KBM-7 (cell line): ENCODE measurements at regions not wholly inside any gene's neighbourhood (a gene's known extent, or its start where the extent isn't known, plus 50 kb on each side); places are given as distances from the start of the nearest gene placed in this dataset.

Experiments
- DNase-seq: peaks from one replicate; pipeline ENCODE4 v3.0.0-alpha.2; 2015
- in situ Hi-C: fragments of 300-500 bp; cut with MboI; formaldehyde crosslinking; loops from 2 replicates; pipeline ENCODE4 v1.14.3; 2020; ENCODE audit warnings: low sequenced_read_pairs, low pct_unique_long_range_greater_than_20kb, mixed read lengths

DNA sequence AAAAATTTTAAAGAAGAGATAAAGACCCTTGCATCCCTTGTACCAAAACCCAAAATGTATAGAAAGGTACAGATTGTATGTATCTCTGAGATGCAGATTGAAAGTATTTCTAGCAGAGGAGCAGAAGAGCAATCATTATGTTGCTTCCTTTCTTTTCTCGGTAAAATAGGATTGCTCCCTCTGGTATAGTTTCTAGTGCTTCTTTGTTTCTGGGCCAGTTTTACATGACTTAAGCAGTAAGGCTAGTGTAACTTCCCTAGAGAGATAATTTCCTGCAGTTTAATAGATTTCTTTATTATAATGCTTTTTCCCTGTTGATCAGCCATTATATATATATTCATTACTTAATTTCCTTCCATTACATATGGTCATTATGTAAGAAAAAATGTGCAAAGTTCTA is 496.2 kb upstream of the RGS18 start:
- in situ Hi-C loops: no loop called here
- DNase-seq: no peak

DNA sequence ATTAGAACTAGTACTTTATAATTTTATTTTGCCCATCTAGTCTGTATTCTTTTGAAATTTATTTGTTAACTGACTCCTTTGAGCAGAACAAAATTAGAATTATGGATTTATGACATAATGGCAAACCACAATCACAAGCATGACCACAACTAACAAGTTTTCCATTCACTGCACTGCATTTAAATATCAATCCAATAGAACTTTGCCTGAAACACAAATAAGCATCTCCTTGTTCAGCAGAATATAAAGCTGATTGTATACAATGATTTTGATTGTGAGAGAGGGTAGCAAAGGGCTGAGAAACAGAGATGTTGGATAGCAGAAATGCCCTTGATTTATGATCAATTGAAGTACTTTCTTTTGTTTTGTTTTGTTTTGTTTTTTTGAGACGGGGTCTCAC is 495.5 kb upstream of the RGS18 start:
- in situ Hi-C loops: no loop called here
- no peak for DNase-seq

DNA sequence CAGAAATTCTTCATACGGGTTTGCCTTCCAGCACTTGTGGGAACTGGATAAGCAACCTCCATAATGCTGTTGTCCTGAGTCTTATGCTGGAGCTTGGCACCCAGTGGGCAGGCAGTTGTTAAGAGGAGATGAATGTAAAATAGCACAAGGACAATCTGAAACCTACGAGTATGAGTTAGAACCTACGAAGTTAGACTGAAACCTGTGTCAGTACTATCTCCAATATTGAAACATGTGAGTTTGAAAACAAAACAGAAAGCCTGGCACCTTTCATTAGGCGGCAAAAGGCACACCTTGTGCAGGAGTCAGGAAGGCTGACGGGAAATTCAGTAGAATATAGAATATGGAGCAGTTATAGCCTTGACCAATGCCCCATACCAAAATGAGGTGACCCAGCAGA is 489.7 kb upstream of the RGS18 start:
- no peak for DNase-seq
- in situ Hi-C loops: no loop called here

DNA sequence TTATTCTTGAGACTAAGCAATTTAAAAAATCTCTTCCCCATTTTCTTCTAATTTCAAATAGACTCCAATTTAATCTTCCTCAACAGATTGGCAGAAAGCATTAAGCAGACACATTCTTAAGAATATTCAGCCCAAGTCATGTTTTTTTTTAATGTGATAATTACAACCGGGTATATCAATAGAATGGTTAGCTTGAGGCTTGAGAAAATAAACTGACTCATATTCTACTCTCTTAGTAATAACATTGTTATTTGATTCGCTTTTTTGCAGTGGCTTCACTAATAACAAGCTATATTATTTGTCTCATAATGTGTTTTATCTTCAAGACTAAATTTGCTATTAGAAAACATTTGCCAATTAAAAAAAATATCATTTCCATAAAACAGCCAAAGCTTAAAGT is 488.6 kb upstream of the RGS18 start:
- in situ Hi-C loops: no loop called here
- no peak for DNase-seq

DNA sequence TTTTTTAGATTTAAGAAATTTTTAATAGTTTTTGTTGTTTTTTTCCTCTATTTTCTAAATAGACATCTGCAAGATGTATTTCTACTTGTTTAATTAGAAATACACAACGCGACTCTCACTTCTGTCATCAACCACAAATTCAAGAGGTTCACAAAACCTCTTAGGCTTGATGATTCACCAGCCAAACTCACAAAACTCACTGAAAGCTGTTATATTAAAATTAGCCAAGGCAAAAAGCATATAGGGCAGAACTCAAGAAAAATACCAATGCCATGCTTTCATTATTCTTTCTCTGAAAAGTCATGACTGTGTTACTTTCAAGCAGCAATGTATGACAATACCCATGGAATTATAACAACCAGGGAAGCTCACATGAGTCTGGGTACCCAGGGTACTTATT is 487.0 kb upstream of the RGS18 start:
- no peak for DNase-seq
- in situ Hi-C loops: no loop called here

DNA sequence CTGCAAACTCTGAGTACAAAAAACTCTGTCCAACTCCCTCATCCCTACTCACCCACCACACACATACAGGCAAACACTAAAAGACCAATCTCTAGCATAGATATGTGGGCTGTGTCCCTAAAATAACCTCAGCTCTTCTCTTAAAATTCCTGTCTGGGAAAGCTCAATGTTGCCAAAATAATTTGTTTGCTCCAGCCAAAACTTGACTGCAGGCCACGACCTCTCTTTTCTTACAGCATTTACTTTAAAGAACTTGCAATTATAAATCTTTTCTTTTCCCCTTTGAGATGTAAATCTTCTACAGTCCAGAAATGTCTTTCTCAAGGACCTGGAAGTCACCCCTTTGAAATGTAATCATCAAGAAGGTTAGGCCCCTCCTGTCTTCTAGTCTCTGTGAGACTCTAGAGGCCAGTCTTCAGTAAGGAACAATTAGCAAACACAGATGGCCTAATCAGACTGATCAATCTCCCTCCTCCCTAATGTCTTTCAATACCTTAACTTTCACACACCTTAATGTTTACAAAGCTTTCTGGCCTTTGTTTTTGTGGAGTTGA is 483.6 kb upstream of the RGS18 start:
- in situ Hi-C loops: no loop called here
- no peak for DNase-seq

DNA sequence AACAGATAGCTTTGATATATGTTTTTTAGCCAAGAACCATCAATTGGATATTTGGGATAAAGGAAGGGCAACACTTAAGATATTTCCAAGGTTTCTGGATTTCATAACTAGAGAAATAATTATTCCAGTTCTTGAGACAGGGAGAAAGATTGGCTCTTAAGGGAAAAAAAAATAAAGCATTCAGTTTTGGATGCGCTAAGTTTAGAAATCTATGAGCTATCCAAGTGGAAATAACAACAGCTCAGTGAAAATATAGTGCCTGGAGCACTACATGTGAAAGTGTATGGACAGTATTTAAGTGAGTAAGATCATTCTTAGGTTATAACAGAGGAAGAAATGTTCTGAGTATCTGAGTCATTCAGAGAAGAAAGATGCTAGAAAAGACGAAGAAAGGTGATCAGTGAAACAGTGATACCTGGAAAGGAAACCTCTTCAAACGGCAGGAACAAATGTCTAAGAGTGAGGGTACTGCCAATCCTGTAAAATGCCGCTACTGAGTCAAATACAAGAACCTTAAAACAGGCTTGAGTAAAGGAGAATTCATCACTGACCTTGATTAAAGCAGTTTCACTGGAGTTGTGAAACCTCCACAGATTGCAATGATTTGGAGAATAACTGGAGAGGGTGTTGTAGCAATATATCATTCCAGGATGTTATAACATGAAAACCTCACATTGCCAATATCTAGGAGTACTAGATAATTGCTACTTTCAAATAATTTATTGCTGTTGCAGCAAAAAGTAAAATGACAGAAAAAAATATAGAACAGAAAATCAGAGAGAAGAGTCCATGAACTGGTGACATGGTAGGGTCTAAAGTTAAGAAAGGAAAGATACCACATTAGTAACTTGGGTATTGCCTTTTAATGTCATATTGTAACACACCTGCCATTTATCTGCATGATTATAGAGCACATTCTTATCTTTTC is 482.1 kb upstream of the RGS18 start:
- no peak for DNase-seq

DNA sequence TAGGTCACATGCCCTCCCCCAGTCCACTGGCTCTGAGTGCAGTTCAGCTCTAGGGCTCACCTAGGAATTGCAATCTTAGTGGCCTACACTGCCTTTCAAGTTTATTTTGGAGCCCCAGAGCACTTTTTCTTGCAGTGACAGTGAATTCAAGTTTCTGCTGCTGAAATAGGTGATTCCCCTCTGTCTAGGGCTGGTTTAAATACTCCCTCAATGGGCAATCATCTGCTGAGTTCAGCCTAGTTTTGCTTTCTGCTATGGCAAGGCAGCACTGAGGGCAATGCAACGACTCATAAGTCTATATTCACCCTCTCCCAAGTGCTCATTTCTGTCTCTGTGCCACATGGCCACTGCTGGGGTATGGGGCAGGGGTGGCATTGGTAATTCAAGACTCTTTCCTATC is 472.6 kb upstream of the RGS18 start:
- DNase-seq: no peak
- in situ Hi-C loops: no loop called here

More for the DNA sequence above, 482.1 kb upstream of the RGS18 start:
- in situ Hi-C loops: no loop called here

DNA sequence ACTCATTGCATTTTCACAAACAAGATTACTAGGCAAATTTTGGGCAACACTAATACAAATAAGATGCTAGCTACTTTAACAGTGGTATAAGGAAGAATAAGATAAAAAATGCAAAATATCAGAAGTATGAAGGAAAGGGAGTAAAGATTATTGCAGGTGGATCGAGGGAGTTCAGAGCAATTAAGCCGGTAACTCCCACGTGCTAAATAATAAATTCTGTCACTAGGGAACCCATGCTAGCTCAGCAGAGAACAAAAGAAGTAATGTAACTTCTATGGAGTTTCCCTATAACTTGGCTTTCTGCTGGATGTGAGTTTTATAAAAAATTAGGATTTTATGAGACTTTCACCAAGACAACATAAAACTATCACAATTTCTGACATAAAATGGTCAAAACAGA is 470.5 kb upstream of the RGS18 start:
- DNase-seq: no peak
- in situ Hi-C loops: no loop called here

DNA sequence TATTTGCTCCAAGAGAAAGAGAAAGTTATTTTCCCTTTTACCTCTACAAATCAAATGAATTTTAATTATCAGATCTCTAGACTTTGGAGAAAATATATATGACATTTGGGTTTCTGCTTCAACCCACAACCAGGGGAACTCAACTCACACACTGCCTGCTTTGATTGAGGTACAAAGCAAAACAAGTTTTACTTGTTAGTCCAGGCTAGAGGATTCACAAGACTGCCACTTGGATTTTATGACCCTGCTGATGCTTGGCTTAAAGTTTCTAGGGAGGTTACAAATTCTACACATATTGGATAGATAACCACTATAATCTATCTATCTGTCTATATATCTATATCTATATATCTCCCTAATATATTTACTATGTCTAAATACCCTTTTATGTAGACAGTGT is 467.3 kb upstream of the RGS18 start:
- in situ Hi-C loops: no loop called here
- DNase-seq: no peak

DNA sequence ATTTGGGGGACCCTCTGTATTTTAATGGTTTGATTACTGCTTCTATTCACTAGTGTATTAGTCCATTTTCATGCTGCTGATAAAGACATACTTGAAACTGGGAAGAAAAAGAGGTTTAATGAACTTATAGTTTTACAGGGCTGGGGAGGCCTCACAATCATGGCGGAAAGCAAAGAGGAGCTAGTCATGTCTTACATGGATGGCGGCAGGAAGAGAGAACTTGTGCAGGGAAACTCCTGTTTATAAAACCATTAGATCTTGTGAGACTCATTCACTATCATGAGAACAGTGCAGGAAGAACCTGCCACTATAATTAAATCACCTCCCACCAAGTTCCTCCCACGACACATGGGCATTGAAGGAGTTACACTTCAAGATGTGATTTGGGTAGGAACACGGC is 464.5 kb upstream of the RGS18 start:
- in situ Hi-C loops: no loop called here
- DNase-seq: no peak

DNA sequence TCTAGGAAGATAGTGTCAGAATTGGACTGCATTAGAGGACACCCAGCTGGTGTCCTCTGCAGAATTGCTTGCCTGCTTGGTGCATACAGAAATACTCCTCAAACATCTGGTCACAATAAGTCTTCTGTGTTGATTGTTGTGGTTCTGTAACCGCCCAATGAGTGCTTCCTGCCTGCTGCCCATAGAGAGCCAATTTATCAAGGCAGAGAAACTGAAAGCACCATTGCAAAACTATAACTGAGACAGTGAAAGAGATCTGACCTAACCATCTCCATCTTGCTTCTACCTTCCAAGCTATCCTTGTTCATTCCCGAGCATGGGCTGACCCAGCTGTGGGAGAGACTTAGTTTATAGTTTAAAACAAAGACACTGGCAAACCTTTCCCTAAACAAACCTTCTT is 462.4 kb upstream of the RGS18 start:
- peak; percentile 34 for DNase-seq
- in situ Hi-C loops: no loop called here

DNA sequence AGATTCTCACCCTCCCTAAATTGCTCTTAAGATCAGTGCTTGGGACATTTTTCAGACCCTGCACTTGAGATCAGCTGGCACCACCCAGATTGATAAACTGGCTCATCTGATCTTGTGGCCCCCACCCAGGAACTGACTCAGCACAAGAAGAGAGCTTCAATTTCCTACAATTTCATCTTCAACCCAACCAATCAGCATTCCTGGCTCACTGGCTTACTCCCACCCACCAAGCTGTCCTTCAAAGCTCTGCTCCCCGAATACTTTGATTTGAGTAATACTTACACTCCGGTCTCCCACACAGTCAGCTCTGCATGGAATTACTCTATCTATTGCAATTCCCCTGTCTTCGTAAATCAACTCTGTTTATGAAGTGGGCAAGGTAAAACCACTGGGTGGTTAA is 461.9 kb upstream of the RGS18 start:
- DNase-seq: no peak
- in situ Hi-C loops: no loop called here

DNA sequence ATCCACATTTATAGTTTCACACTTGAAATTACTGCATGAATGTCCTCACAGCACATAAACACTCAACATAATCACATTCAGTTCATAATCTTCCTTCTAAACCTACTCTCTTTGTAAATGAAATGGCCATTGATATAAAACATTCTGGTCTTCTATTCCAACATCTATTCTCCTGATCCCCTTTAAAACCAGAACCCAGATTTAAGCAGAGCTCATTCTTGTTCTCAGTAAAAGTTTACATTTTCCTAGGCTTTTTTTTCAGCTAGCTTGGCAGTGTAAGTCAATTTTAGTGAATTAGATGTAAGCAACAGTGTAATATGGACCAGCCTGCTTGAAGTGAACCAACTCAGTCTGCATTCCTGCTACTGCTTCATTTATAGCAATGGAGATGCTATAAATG is 460.7 kb upstream of the RGS18 start:
- DNase-seq: no peak
- in situ Hi-C loops: no loop called here

DNA sequence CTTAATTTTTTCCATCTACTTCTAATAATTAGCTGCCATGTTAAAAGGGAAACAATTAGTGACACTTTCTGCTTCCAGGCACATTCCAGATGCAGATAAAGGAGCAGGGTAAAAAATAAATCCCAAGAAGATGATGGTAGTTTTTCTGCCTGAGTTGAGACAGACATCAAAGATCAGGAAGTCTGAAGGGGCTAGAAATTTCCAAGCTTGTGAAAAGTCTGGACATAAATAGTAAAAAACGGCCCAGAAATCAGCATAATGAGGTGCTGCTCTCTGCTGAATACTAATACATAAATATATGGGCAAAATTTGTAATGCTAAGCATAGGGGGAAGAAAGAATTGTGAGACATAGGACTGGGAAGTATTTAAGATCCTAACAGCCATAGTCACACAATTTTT is 460.0 kb upstream of the RGS18 start:
- DNase-seq: no peak
- in situ Hi-C loops: no loop called here

DNA sequence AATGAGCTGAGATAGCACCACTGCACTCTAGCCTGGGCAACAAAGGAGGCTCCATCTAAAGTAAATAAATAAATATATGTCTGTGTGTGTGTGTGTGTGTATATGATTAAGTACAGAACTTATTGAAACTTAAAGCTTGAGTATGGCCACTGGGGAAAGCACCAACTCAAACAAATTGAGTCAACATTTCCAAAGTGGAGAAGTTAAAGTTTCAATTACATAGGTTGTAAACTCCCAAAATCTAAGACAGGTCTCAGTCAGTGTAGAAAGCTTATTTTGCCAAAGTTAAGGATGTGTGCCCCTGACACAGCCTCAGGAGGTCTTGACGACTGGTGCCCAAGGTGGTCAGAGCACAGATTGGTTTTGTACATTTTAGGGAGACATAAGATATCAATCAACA is 458.9 kb upstream of the RGS18 start:
- in situ Hi-C loops: no loop called here
- DNase-seq: no peak

DNA sequence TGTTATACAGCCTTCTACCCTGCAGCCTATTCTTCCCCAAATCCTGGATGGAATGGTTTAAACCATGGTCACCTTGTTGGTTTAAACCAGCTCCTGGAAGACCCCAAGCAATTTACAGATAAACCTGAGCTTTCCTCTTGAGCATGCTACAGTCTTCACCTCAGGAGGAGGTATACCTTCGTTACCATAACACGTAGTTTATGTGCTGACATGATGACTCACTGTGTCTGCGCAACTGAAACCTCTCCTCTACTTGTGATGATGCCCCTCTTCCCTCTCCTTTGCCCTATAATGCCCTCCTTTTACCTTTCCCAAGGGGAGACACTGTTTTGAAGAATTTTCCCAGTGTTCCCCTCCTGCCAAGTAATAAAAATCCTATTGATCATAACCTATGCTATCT is 457.3 kb upstream of the RGS18 start:
- DNase-seq: no peak
- in situ Hi-C loops: no loop called here

DNA sequence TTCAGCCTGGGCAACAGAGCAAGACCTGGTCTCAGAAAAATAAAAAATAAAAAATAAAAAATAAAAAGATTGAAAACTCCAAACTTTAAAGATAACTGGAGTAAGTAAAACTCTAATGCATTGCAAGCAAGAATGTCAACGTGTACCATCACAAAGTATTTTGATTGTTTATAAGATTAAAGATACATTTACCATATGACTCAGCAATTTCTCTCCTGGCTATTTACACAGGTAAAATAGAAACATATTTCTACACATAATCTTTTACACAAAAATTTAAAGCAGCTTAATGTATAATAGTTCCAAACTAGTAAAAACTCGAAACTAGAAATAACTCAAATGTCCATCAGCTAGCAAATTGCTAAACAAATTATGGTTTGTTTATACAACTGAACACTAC is 456.1 kb upstream of the RGS18 start:
- in situ Hi-C loops: no loop called here
- no peak for DNase-seq

DNA sequence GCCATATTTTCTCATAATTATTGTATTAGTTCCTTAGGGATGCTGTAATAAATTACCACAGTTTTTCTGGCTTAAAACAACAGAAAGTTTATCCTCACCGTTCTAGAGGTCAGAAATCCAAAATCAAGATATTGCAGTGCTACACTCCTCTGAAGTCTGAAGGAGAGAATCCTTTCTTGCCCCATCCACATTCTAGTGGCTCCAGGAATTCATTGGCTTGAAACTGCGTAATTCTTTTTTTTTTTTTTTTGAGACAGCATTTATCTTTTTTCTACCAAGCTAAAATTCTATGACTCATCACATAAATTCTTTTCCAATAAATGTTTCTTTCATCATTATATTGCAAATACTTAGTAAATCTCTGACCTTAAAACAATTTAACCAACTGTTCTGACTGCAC is 451.0 kb upstream of the RGS18 start:
- in situ Hi-C loops: no loop called here
- no peak for DNase-seq

DNA sequence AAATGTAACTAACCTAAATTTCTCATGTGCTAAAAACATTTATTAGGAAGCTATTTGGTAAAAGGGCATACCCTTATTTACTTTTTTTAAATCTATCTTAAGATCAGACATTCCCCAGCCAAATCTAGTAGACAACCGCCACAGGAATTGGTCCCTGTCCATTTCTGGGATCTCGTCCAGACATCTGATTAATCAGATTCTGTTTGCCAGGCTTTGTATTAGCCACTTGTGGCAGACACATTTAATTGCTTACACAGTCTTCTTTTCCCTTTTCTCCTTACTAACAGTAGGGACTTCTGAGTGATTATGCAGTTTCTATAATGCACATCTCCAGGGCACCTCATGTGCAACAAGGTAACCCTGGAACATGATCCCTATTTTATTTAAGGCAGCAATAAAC is 449.0 kb upstream of the RGS18 start:
- in situ Hi-C loops: no loop called here

DNA sequence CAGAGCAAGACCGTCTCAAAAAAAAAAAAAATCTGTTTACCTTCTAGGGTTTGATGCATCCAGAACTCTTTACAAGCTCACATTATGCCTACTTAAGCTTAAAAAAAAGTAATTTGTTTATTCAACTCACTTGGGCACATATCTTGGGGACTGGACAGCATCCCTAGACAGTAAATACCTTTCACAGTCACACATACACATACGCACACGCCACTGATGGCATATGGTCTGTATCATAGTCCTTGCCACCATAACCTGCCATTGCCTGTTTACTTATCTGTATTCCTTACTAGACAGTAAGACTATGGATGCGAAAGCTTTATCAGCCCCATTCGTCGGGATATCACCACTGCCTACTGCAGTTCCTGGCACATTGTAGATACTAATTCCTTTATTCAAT is 446.3 kb upstream of the RGS18 start:
- in situ Hi-C loops: no loop called here
- DNase-seq: no peak

More for the DNA sequence above, 449.0 kb upstream of the RGS18 start:
- DNase-seq: no peak
